Lung (tissue), 11 donors: ENCODE measurements at regions not wholly inside any gene's neighbourhood (a gene's known extent, or its start where the extent isn't known, plus 50 kb on each side); places are given as distances from the start of the nearest gene placed in this dataset.

Experiments
- ATAC-seq: fragments of 200-7000 bp; cut with Tn5 transposase; one replicate; pipeline ENCODE4 v1.9.1; 2020; ENCODE audit warnings: moderate number of reproducible peaks; ENCODE audit not compliant: insufficient read depth, low FRiP score
- DNase-seq, 3 donors: peaks; one replicate each; pipeline ENCODE4 v3.0.0-alpha.2; 2013 to 2017
- H3K27ac ChIP-seq, 2 donors: one replicate each; pipeline ENCODE4 v1.5.1; 2013; ENCODE audit warnings: mild to moderate bottlenecking in 2 of 2, moderate library complexity in 2 of 2, control low read depth in 1 of 2, inconsistent platforms in 1 of 2, low read depth in 1 of 2, low read length in 1 of 2
- H3K27me3 ChIP-seq, 3 donors: one replicate each; pipeline ENCODE4 v1.5.1; 2013; ENCODE audit warnings: low read length in 2 of 3; ENCODE audit not compliant: control insufficient read depth in 3 of 3, insufficient read depth in 3 of 3
- H3K36me3 ChIP-seq, 4 donors: one replicate each; pipeline ENCODE4 v1.5.1; 2013; ENCODE audit warnings: low read length in 4 of 4, mild to moderate bottlenecking in 1 of 4, moderate library complexity in 1 of 4; ENCODE audit not compliant: control insufficient read depth in 4 of 4, insufficient read depth in 4 of 4
- H3K4me1 ChIP-seq, 5 donors: one replicate each; pipeline ENCODE4 v1.5.1; 2013; ENCODE audit warnings: low read length in 5 of 5, mild to moderate bottlenecking in 2 of 5, moderate library complexity in 1 of 5; ENCODE audit not compliant: control insufficient read depth in 5 of 5, insufficient read depth in 5 of 5
- H3K4me3 ChIP-seq: one replicate; pipeline ENCODE4 v1.5.1; 2013; ENCODE audit warnings: mild to moderate bottlenecking, control low read depth, moderate library complexity
- H3K9ac ChIP-seq, 2 donors: one replicate each; pipeline ENCODE4 v1.5.1; 2013; ENCODE audit warnings: low read length in 2 of 2, control low read depth in 1 of 2; ENCODE audit not compliant: insufficient read depth in 1 of 2
- H3K9me3 ChIP-seq, 4 donors: one replicate each; pipeline ENCODE4 v1.5.1; 2013; ENCODE audit warnings: low read length in 3 of 4, mild to moderate bottlenecking in 1 of 4, moderate library complexity in 1 of 4; ENCODE audit not compliant: control insufficient read depth in 4 of 4, insufficient read depth in 3 of 4
- CTCF ChIP-seq: IDR thresholded peaks from 2 replicates; pipeline ENCODE4 v1.5.1; 2012; ENCODE audit warnings: mild to moderate bottlenecking; ENCODE audit errors: control extremely low read depth, extremely low read depth
- WGBS, 2 donors: extraction: QIAGEN DNeasy Blood & Tissue Kit; methylation state at CpG; one replicate each; pipeline ENCODE4 v1.1.7; 2013; 5-methylcytosine and 5-hydroxymethylcytosine counted together
- donor health status: control.
- donor health status: control.
- donor health status: Bipolar disorder and iron deficiency.
- donor health status: healthy.
- donor health status: DM: yes; HTN: yes; CAD: no.

- H3K27me3 ChIP-seq, result no peaks in the 10 kb centered on the region
- H3K4me3 ChIP-seq, result no peak overlapping the region
- H3K9me3 ChIP-seq, result no peaks in the 10 kb centered on the region
- ATAC-seq (no peak), DNase-seq (no peak)
- no peak overlapping the region for H3K9ac ChIP-seq
- H3K4me1 ChIP-seq, result no peaks in the 10 kb centered on the region
- H3K27ac ChIP-seq, result no peak overlapping the region
- TF ChIP-seq CTCF, result no peak
- no peaks in the 10 kb centered on the region for H3K36me3 ChIP-seq
- WGBS, 2 donors, result 73 to 76% methylated on average over 1 of the region's 1 CpG
These were observed 241.7 kb upstream of the GHITM start for GRCh38 chr10:83897626-83898025.

- TF ChIP-seq CTCF, result no peak
- Histone ChIP-seq H3K36me3 (no peaks in the 10 kb centered on the region), H3K27ac (no peak overlapping the region), H3K4me3 (no peak overlapping the region), H3K9ac (no peak overlapping the region), H3K9me3 (peaks cover 0 to 3% (median 0%) of the 10 kb centered on the region in 4 donors), H3K27me3 (no peaks in the 10 kb centered on the region), H3K4me1 (no peaks in the 10 kb centered on the region)
- ATAC-seq (no peak), DNase-seq (peak in 1 of 3 donors; percentile 5)
- 57 to 58% methylated on average over 2 of the region's 2 CpGs for WGBS, 2 donors
These were observed 230.8 kb upstream of the GHITM start for GRCh38 chr10:83908506-83908905.

- peaks cover 0 to 3% (median 0%) of the 10 kb centered on the region in 4 donors for H3K9me3 ChIP-seq
- DNase-seq (no peak), ATAC-seq (no peak)
- H3K4me3 ChIP-seq, result no peak overlapping the region
- no peak overlapping the region for H3K27ac ChIP-seq
- H3K36me3 ChIP-seq, result no peaks in the 10 kb centered on the region
- H3K9ac ChIP-seq, result no peak overlapping the region
- 38 to 41% methylated on average over 7 of the region's 7 CpGs for WGBS, 2 donors
- H3K27me3 ChIP-seq, result no peaks in the 10 kb centered on the region
- no peaks in the 10 kb centered on the region for H3K4me1 ChIP-seq
- no peak for TF ChIP-seq CTCF
These were observed 230.3 kb upstream of the GHITM start for GRCh38 chr10:83909001-83909400.

GRCh38 chr10:83915801-83916200, 223.5 kb upstream of the GHITM start:
- no peak for TF ChIP-seq CTCF
- no peak overlapping the region for H3K4me3 ChIP-seq
- WGBS, 2 donors, result 60 to 64% methylated on average over 1 of the region's 1 CpG
- H3K36me3 ChIP-seq, result no peaks in the 10 kb centered on the region
- no peak overlapping the region for H3K9ac ChIP-seq
- no peaks in the 10 kb centered on the region for H3K27me3 ChIP-seq
- H3K27ac ChIP-seq, result no peak overlapping the region
- DNase-seq (no peak), ATAC-seq (no peak)
- H3K4me1 ChIP-seq, result no peaks in the 10 kb centered on the region
- peaks cover 0 to 6% (median 0%) of the 10 kb centered on the region in 4 donors for H3K9me3 ChIP-seq
